ENCODE measurements at regions not wholly inside any gene's neighbourhood (a gene's known extent, or its start where the extent isn't known, plus 50 kb on each side); places are given as distances from the start of the nearest gene placed in this dataset.

DNA sequence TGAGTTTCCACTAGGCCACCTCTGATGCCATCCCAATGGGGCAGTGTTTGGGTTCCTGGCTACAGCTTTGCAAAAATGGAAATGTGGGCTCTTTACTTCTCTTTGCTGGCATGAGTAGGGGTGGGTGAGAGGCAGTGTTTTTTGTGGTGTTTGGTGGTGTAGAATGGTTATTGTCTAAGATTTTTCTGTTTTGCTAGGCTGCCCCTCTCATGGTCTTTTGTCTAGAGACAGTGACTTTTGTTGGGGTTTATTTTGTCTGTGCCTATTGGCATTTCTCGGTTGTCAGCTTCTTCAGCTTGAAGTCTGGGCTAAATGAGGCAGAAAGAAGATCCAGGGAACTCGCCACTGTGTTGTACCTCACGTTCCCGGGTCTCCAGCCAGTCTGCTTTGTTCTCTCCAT, 112.1 kb downstream of the CENPF start:
- no peaks in the 10 kb centered on the region for H3K9me3 ChIP-seq
- no peak for ATAC-seq
- H3K27ac ChIP-seq: no peak overlapping the region
- H3K36me3 ChIP-seq: no peaks in the 10 kb centered on the region
- H3K4me1 ChIP-seq: no peaks in the 10 kb centered on the region
- WGBS, 4 donors: 82 to 88% (median 84%) methylated on average over 4 of the region's 4 CpGs
- no peak for TF ChIP-seq POLR2A (IDR thresholded peaks at IDR 0.05)
- TF ChIP-seq, protein P1, sequence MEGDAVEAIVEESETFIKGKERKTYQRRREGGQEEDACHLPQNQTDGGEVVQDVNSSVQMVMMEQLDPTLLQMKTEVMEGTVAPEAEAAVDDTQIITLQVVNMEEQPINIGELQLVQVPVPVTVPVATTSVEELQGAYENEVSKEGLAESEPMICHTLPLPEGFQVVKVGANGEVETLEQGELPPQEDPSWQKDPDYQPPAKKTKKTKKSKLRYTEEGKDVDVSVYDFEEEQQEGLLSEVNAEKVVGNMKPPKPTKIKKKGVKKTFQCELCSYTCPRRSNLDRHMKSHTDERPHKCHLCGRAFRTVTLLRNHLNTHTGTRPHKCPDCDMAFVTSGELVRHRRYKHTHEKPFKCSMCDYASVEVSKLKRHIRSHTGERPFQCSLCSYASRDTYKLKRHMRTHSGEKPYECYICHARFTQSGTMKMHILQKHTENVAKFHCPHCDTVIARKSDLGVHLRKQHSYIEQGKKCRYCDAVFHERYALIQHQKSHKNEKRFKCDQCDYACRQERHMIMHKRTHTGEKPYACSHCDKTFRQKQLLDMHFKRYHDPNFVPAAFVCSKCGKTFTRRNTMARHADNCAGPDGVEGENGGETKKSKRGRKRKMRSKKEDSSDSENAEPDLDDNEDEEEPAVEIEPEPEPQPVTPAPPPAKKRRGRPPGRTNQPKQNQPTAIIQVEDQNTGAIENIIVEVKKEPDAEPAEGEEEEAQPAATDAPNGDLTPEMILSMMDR (IDR thresholded peaks at IDR 0.05): no peak
- DNase-seq: no peak
- H3K4me3 ChIP-seq: no peak overlapping the region
- intact Hi-C loops (cut with DNase I): no loop called here
- H3K27me3 ChIP-seq: peaks cover 0 to 3% (median 0%) of the 10 kb centered on the region in 9 donors

DNA sequence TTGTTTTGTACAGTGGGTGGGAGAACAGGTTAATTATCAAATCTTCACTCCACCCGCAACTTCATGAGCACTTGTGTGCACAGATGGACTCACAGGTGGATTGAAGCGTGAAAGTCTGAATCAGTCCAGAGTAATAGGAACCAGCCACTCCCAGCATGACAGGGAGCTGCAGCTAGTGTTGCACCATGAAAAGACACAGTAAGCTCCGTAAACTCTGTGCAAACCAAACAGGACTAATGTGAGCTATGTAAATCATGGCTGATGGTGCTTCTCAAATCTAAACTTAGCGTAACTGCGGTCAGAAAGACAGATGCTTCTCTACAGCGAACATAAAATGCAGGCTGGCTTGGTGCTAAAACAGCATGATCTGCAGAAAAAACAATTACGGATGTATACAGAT, 114.4 kb downstream of the CENPF start:
- 86 to 94% (median 88%) methylated on average over 7 of the region's 7 CpGs for WGBS, 4 donors
- H3K27me3 ChIP-seq: peaks cover 0 to 3% (median 0%) of the 10 kb centered on the region in 9 donors
- no peak overlapping the region for H3K27ac ChIP-seq
- TF ChIP-seq, protein P1 (IDR thresholded peaks at IDR 0.05): no peak
- no peak for TF ChIP-seq POLR2A (IDR thresholded peaks at IDR 0.05)
- no peaks in the 10 kb centered on the region for H3K4me1 ChIP-seq
- peaks cover 0 to 8% (median 0%) of the 10 kb centered on the region in 12 donors for H3K9me3 ChIP-seq
- no peak overlapping the region for H3K4me3 ChIP-seq
- DNase-seq (no peak), ATAC-seq (no peak)
- intact Hi-C loops (cut with DNase I): no loop called here
- no peaks in the 10 kb centered on the region for H3K36me3 ChIP-seq

DNA sequence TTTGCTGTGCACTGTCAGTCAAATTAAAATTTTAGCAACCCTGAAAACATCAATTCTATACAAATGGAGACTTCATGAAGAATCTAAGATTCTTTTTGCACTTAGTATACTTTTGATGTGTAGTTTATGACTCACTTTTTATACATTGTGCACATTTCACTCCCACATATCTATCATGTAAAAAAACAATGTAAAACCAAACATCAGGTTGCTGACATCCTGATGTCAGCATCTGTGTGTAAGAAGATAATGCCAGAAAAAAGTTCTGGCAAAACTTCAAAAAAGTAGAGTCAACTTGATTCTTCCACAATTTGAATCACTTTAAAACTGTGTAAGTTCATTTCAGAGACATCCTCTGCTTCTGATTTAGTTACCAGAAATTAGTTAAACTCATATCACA, 115.7 kb downstream of the CENPF start:
- no peak for ATAC-seq
- Histone ChIP-seq H3K4me1 (no peaks in the 10 kb centered on the region), H3K27ac (no peak overlapping the region), H3K9me3 (peaks cover 0 to 17% (median 0%) of the 10 kb centered on the region in 12 donors), H3K4me3 (no peak overlapping the region), H3K27me3 (peaks cover 0 to 3% (median 0%) of the 10 kb centered on the region in 9 donors), H3K36me3 (no peaks in the 10 kb centered on the region)
- no peak for TF ChIP-seq POLR2A (IDR thresholded peaks at IDR 0.05)
- TF ChIP-seq, protein P1 (IDR thresholded peaks at IDR 0.05): no peak
- intact Hi-C loops (cut with DNase I): no loop called here
- DNase-seq: no peak

DNA sequence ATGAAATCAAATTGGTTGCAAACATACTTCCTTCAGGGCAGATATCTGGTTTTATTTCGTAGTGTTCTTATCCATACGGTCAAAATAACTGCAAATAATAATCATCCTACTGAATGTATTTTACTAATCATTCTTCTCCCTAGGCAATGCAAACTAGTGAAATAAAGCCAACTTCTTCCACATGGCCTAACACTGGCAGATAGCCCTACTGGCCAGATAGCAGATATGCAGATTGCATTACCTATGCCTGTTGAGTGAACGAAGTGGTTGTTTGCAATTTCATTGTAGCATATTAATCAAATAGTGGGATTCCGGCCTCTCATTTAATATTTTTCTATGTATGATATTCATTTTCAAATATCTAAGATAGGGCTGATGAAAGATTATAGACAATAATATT, 116.2 kb downstream of the CENPF start:
- no peak overlapping the region for H3K27ac ChIP-seq

More for the DNA sequence above, 116.2 kb downstream of the CENPF start:
- ATAC-seq (no peak), DNase-seq (no peak)
- intact Hi-C loops (cut with DNase I): no loop called here
- Histone ChIP-seq H3K4me1 (no peaks in the 10 kb centered on the region), H3K4me3 (no peak overlapping the region), H3K27me3 (peaks cover 0 to 3% (median 0%) of the 10 kb centered on the region in 9 donors), H3K36me3 (no peaks in the 10 kb centered on the region), H3K9me3 (peaks cover 0 to 17% (median 0%) of the 10 kb centered on the region in 12 donors)
- TF ChIP-seq, protein P1 (IDR thresholded peaks at IDR 0.05): no peak
- no peak for TF ChIP-seq POLR2A (IDR thresholded peaks at IDR 0.05)
- 64 to 73% (median 70%) methylated on average over 4 of the region's 4 CpGs for WGBS, 4 donors

Data from heart left ventricle (tissue), 16 donors.